ENCODE measurements at regions not wholly inside any gene's neighbourhood (a gene's known extent, or its start where the extent isn't known, plus 50 kb on each side); places are given as distances from the start of the nearest gene placed in this dataset.

GRCh38 chr18:68316636-68317035, 398.3 kb downstream of the TMX3 start:
- TF ChIP-seq CTCF (IDR thresholded peaks at IDR 0.05), result no peak
- TF ChIP-seq ZFX (IDR thresholded peaks at IDR 0.05; ENCODE audit: borderline replicate concordance), result no peak
